Large intestine (tissue), 3 donors: ENCODE measurements at regions not wholly inside any gene's neighbourhood (a gene's known extent, or its start where the extent isn't known, plus 50 kb on each side); places are given as distances from the start of the nearest gene placed in this dataset.

Experiments used
- DNase-seq, 2 donors: peaks; one replicate each; pipeline versions ENCODE4 v3.0.0 to v3.0.0-alpha.2; 2013
- H3K27ac ChIP-seq: one replicate; pipeline ENCODE4 v1.5.1; 2013; ENCODE audit warnings: low read length
- H3K27me3 ChIP-seq: 2 replicates; pipeline ENCODE4 v1.6.1; 2013; ENCODE audit warnings: low read length; ENCODE audit not compliant: control insufficient read depth, insufficient read depth
- H3K36me3 ChIP-seq: 2 replicates; pipeline ENCODE4 v1.6.1; 2013; ENCODE audit warnings: low read length; ENCODE audit not compliant: control insufficient read depth, insufficient read depth
- H3K4me1 ChIP-seq: one replicate; pipeline ENCODE4 v1.6.1; 2013; ENCODE audit warnings: low read length; ENCODE audit not compliant: control insufficient read depth, insufficient read depth
- H3K4me3 ChIP-seq: one replicate; pipeline ENCODE4 v1.5.1; 2013; ENCODE audit warnings: low read length
- H3K9me3 ChIP-seq: one replicate; pipeline ENCODE4 v1.6.1; 2013; ENCODE audit warnings: mild to moderate bottlenecking, low read depth, low read length, moderate library complexity; ENCODE audit not compliant: control insufficient read depth
- WGBS: methylation state at CpG from one replicate; pipeline ENCODE4 v1.1.5; 2013; ENCODE audit warnings: low lambda C conversion rate; ENCODE audit not compliant: insufficient coverage; 5-methylcytosine and 5-hydroxymethylcytosine counted together

- H3K27ac ChIP-seq = no peak overlapping the region
- H3K9me3 ChIP-seq = no peaks in the 10 kb centered on the region
- no peaks in the 10 kb centered on the region for H3K36me3 ChIP-seq
- peaks cover 8% of the 10 kb centered on the region for H3K4me1 ChIP-seq
- DNase-seq = no peak
- H3K27me3 ChIP-seq = peaks cover 9% of the 10 kb centered on the region
- no peak overlapping the region for H3K4me3 ChIP-seq
- WGBS = no CpG with 5 or more reads among the region's 18 CpGs
Measured at GRCh38 chr20:62562831-62563230, 79.5 kb upstream of the SLCO4A1 start.

GRCh38 chr20:62563561-62563960, 78.7 kb upstream of the SLCO4A1 start:
- Histone ChIP-seq H3K27ac (no peak overlapping the region), H3K4me1 (peaks cover 8% of the 10 kb centered on the region), H3K27me3 (peaks cover 4% of the 10 kb centered on the region), H3K9me3 (no peaks in the 10 kb centered on the region), H3K4me3 (no peak overlapping the region), H3K36me3 (no peaks in the 10 kb centered on the region)
- no peak for DNase-seq
- no CpG with 5 or more reads among the region's 15 CpGs for WGBS

DNA sequence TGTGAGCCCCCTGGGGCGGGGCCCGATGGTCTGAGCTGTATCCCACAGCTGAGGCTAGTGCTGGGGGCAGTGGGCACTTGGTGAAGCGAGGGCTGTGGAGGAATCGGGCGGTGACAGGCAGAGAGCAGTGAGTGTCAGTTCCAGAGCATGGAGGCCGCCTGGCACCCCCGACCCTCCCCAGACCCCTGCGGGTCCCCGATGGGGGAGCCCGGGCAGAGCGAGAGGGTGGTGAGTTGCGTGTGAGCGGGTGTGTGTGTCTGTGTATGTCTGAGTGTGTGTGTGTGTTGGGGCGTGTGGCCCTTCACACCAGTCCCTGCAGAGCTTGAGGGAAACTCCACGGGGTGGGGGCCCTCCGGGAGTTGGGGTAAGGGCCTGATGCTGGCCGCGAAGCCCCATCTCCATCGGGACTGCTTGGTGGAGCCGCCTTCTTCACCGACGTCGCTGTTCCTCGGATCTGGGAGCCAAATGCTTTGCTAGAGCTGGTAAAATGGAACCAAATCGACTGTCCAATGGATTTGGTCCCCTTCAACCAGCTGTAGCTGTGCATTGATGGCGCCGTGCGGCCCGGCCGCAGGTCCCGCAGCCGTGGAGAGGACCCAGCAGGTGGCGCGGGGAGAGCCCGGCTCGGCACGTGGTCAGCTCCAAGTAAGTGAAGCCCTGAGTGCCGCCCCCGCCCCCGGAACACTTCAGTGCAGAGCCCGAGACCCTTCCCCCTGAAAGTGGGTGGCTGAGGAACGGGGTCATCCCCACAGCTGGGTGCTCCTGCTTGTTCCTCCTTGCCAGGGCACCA, 77.7 kb upstream of the SLCO4A1 start:
- H3K27ac ChIP-seq = no peak overlapping the region
- no CpG with 5 or more reads among the region's 42 CpGs for WGBS
- H3K9me3 ChIP-seq = no peaks in the 10 kb centered on the region
- no peak for DNase-seq
- no peaks in the 10 kb centered on the region for H3K36me3 ChIP-seq
- H3K4me1 ChIP-seq = peaks cover 3% of the 10 kb centered on the region
- no peak overlapping the region for H3K4me3 ChIP-seq
- H3K27me3 ChIP-seq = peaks cover 7% of the 10 kb centered on the region

DNA sequence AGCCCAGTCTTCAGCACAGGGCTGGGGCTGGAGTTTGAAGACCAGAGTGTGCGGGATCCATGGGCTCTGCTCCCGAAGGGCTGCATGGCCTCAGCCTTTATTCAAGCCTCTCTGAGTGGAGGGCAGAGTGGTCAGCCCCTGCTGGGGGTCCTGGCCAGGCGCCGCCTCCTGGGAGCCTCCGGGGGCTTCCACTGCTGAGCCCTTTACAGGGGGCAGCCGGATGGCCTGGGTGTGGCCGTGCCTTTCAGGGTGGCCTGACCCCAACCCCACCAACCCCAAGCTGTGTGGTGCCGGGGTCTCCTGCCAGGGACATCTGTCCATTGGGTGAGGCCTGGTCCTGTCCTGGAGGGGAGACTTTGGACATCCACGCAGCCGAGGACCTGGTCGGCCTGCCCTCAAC, 76.0 kb upstream of the SLCO4A1 start:
- no peak for DNase-seq
- H3K9me3 ChIP-seq = no peaks in the 10 kb centered on the region
- peaks cover 3% of the 10 kb centered on the region for H3K4me1 ChIP-seq
- no peak overlapping the region for H3K27ac ChIP-seq
- H3K27me3 ChIP-seq = peaks cover 4% of the 10 kb centered on the region
- no peaks in the 10 kb centered on the region for H3K36me3 ChIP-seq
- H3K4me3 ChIP-seq = no peak overlapping the region
- no CpG with 5 or more reads among the region's 11 CpGs for WGBS

DNA sequence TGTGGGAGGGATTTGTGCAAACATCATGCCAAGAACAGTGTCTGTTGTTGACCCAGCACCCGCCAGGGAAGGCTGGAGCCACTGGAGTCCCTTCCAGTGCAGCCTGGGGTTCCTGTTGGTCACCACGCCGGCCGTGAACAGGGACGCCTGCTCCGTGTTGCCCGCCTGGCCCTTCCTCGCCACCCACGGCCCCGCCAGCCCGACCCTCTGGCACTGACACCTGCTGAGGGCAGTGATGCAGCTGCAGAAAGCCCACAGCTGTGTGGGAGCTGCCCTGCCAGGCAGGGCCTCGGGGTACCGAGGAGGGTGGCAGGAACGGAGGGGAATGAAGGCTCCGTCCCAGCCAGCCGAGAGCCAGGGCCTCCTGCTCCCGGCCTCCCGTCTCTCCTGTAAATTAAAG, 75.5 kb upstream of the SLCO4A1 start:
- WGBS = no CpG with 5 or more reads among the region's 18 CpGs
- Histone ChIP-seq H3K36me3 (no peaks in the 10 kb centered on the region), H3K27me3 (peaks cover 3% of the 10 kb centered on the region), H3K9me3 (peaks cover 1% of the 10 kb centered on the region), H3K27ac (no peak overlapping the region), H3K4me1 (peaks cover 3% of the 10 kb centered on the region), H3K4me3 (no peak overlapping the region)
- no peak for DNase-seq

DNA sequence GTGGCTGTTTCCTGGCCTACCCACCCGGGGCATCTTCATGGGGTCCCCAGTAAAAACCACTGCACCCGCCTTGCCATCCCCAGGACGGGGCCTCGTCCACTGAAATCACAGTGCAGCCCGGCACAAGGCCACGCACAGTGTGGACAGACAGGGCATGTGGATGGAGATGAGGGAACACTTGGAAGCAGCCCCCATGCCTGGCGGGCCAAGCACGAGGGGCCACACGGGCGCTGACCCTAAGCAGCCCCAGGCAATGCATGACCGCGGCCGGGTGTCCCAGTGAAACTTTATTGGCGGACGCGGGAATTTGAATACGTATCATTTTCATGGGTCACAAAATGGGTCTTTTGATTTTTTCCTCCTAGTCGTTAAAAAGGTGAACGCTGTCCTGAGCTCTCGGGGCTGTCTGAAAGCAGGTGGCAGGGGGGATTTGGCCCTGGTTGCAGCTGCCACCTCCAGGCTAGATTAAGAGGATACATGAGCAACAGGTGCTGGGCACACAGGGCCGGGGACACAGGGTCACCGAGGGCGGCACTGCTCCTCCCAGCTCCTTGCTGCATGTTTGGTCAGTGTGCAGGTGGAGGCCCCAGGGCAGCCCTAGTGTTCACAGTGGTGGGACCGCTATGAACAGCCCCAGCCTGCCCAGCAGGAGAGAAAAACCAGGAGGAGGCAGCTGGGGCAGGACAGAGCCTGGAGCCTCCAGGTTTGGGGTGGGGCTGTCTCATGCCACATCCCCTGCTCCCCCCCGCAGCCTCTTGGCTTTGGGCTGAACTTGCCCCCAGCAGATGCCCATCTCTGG, 74.9 kb upstream of the SLCO4A1 start:
- no peak overlapping the region for H3K27ac ChIP-seq
- no CpG with 5 or more reads among the region's 25 CpGs for WGBS
- DNase-seq = no peak
- H3K4me1 ChIP-seq = peaks cover 3% of the 10 kb centered on the region
- peaks cover 4% of the 10 kb centered on the region for H3K9me3 ChIP-seq
- peaks cover 6% of the 10 kb centered on the region for H3K27me3 ChIP-seq
- no peaks in the 10 kb centered on the region for H3K36me3 ChIP-seq
- H3K4me3 ChIP-seq = no peak overlapping the region

DNA sequence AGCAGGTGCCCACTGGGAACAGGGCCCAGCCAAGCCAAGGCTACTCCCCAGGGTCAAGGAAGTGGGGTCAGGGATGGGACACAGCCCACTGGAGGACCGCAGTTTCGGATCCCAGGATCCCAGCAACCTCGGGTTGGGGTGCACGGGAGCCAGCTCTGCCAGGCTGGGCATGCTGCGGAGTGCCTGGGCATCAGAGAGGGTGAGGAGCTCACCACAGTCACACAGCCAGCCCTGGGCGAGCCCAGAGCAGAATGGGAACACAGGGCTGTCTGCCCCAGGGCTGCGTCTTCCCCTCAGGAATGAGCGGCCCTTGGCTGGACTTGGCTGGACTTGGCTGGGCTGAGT, 74.3 kb upstream of the SLCO4A1 start:
- WGBS = no CpG with 5 or more reads among the region's 8 CpGs
- H3K4me3 ChIP-seq = no peak overlapping the region
- H3K27me3 ChIP-seq = peaks cover 11% of the 10 kb centered on the region
- DNase-seq = no peak
- peaks cover 4% of the 10 kb centered on the region for H3K9me3 ChIP-seq
- H3K4me1 ChIP-seq = no peaks in the 10 kb centered on the region
- H3K27ac ChIP-seq = no peak overlapping the region
- no peaks in the 10 kb centered on the region for H3K36me3 ChIP-seq

GRCh38 chr20:62569615-62570014, 72.7 kb upstream of the SLCO4A1 start:
- Histone ChIP-seq H3K4me1 (no peaks in the 10 kb centered on the region), H3K4me3 (no peak overlapping the region), H3K9me3 (peaks cover 4% of the 10 kb centered on the region), H3K27ac (no peak overlapping the region), H3K36me3 (no peaks in the 10 kb centered on the region), H3K27me3 (peaks cover 19% of the 10 kb centered on the region)
- no peak for DNase-seq
- no CpG with 5 or more reads among the region's 19 CpGs for WGBS

DNA sequence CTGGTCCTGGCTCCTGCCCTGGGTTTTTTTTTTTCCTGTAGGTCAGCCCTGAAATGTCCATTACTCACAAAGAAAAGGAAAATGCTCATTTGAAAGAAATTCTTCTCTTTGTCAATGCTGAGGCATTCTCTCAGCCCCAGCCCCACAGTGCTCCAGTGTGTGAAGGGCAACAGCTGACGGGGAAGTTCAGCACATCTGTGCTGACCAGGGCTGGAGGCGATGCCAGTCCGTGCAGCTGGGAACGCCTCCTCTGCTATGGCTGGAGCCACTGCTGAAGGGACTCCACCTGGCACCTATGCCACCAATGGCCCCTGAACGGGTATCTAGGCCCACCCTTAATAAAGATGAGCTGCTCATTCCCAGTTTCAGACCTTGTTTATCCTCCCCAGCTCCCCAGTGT, 71.9 kb upstream of the SLCO4A1 start:
- no peaks in the 10 kb centered on the region for H3K4me1 ChIP-seq
- DNase-seq = no peak
- peaks cover 4% of the 10 kb centered on the region for H3K9me3 ChIP-seq
- H3K4me3 ChIP-seq = no peak overlapping the region
- peaks cover 23% of the 10 kb centered on the region for H3K27me3 ChIP-seq
- H3K27ac ChIP-seq = no peak overlapping the region
- no CpG with 5 or more reads among the region's 5 CpGs for WGBS
- H3K36me3 ChIP-seq = no peaks in the 10 kb centered on the region

- no peaks in the 10 kb centered on the region for H3K4me1 ChIP-seq
Measured at GRCh38 chr20:62570897-62571668, 71.2 kb upstream of the SLCO4A1 start.

More at GRCh38 chr20:62570897-62571668, 71.2 kb upstream of the SLCO4A1 start:
- Histone ChIP-seq H3K27ac (no peak overlapping the region), H3K4me3 (no peak overlapping the region), H3K9me3 (peaks cover 4% of the 10 kb centered on the region), H3K27me3 (peaks cover 25% of the 10 kb centered on the region), H3K36me3 (no peaks in the 10 kb centered on the region)
- DNase-seq = no peak
- no CpG with 5 or more reads among the region's 12 CpGs for WGBS
